ENCODE measurements at regions not wholly inside any gene's neighbourhood (a gene's known extent, or its start where the extent isn't known, plus 50 kb on each side); places are given as distances from the start of the nearest gene placed in this dataset.

GRCh38 chr9:1454211-1454610 is 404.1 kb downstream of the DMRT2 start:
- TF ChIP-seq CTCF (IDR thresholded peaks at IDR 0.05) = no peak
- TF ChIP-seq POLR2A (IDR thresholded peaks at IDR 0.05) = no peak
